Activated CD8-positive, alpha-beta memory T cell treated with anti-CD3 and anti-CD28 coated beads, Interleukin-2, amount 50 U/mL, for 48 hours (primary cell): ENCODE measurements at regions not wholly inside any gene's neighbourhood (a gene's known extent, or its start where the extent isn't known, plus 50 kb on each side); places are given as distances from the start of the nearest gene placed in this dataset.

ENCODE experiments used
- DNase-seq: peaks from one replicate; pipeline ENCODE4 v3.0.0-alpha.2; 2020

- DNase-seq, result no peak
These were observed 332.4 kb upstream of the ZNF507 start for GRCh38 chr19:32012886-32013631.

- DNase-seq, result no peak
These were observed 328.0 kb upstream of the ZNF507 start for GRCh38 chr19:32017176-32017953.

GRCh38 chr19:32018014-32018413 lies 327.4 kb upstream of the ZNF507 start:
- no peak for DNase-seq

DNA sequence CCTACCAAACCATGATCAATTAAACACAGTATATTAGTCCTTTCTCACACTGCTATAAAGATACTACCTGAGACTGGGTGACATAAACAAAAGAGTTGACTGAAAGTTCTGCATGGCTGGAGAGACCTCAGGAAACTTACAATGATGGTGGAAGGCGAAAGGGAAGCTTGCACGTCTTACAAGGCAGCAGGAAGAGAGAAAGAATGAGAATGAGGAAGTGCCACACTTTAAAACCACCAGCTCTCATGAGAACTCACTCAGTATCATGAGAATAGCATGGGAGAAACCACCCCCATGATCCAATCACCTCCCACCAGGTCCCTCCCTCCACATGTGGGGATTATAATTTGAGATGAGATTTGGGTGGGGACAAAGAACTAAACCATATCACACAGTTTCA lies 324.9 kb upstream of the ZNF507 start:
- DNase-seq, result no peak

GRCh38 chr19:32022044-32022640 lies 323.3 kb upstream of the ZNF507 start:
- no peak for DNase-seq

GRCh38 chr19:32022731-32023563 lies 322.5 kb upstream of the ZNF507 start:
- DNase-seq, result no peak

DNA sequence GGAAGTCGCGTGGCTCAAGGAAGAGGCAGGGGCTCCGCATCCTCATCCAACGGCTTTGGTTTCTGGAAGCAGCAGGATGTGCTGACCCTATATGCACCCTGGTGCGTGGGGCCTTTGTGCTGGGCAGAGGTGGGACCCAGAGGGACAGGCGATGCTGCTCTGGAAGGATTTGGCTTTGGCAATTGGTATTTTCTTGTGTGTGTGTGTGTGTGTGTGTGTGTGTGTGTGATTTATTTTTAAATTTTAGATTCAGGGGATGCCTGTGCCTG lies 321.9 kb upstream of the ZNF507 start:
- DNase-seq, result no peak

GRCh38 chr19:32029235-32029634 lies 316.2 kb upstream of the ZNF507 start:
- DNase-seq, result no peak

- no peak for DNase-seq
These were observed 312.8 kb upstream of the ZNF507 start for GRCh38 chr19:32032561-32032960.

- DNase-seq, result no peak
These were observed 309.8 kb upstream of the ZNF507 start for GRCh38 chr19:32035626-32036025.

- DNase-seq, result no peak
These were observed 307.1 kb upstream of the ZNF507 start for GRCh38 chr19:32038021-32038920.

- DNase-seq, result no peak
These were observed 306.4 kb upstream of the ZNF507 start for GRCh38 chr19:32038961-32039360.

DNA sequence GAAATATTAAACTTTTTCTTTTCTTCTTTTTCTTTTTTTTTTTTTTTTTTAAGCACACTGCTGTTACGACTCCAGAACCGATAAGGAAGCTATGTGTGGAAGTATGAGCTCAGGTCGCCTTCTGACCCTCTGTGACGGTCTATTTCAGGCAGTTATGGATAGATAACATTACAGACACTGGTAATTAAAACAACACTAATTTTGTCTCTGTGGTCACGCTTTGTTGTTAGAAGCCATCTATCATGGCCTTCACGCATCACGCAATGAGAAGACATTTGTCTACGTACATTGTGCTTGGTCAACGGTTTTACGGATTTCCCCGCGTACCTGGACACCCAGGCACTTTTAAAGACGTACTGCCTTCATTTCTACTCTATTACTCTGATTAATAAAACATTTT lies 306.0 kb upstream of the ZNF507 start:
- DNase-seq, result no peak

- DNase-seq, result no peak
These were observed 305.2 kb upstream of the ZNF507 start for GRCh38 chr19:32040236-32040635.

GRCh38 chr19:32041681-32042292 lies 303.6 kb upstream of the ZNF507 start:
- peak; percentile 64 for DNase-seq

GRCh38 chr19:32047788-32048187 lies 297.6 kb upstream of the ZNF507 start:
- DNase-seq, result no peak

GRCh38 chr19:32053376-32053775 lies 292.0 kb upstream of the ZNF507 start:
- no peak for DNase-seq

DNA sequence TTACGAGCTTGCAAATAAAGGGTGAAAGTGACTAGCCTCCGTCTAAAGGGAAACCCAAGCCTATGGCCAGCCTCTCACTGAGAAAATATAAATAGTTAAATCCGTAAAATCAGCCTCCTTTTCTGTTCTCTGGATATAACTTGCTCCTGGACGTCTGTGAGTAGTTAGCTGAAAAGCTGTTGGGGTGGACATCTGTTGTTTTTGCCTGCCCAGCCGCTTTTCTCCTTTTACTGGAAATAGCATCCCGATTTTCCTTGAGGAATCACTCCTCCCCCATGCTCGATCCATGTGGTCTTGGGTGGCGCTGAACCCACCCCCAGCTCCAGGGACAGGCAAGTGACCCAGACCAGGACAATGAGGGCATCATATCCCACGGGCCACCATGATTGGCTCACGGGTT lies 291.5 kb upstream of the ZNF507 start:
- no peak for DNase-seq

DNA sequence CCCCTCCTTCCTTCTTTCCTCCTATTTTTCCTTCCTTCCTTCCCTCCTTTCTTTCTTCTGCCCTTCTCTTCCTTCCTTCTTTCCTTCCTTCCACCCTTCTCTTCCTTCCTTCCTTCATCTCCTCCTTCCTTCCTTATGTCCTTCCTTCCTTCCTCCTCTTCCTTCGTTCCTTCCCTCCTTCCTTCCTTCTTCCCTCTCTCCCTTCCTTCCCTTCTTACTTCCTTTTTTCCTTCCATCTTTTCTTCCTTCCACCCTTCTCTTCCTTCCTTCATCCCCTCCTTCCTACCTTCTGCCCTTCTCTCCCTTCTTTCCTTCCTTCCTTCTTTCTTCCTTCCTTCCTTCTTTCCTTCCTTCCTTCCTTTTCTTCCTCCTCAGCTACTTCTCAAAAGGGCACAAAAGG lies 287.3 kb upstream of the ZNF507 start:
- no peak for DNase-seq

- no peak for DNase-seq
These were observed 284.1 kb upstream of the ZNF507 start for GRCh38 chr19:32061315-32061714.

GRCh38 chr19:32063601-32064000 lies 281.8 kb upstream of the ZNF507 start:
- no peak for DNase-seq

DNA sequence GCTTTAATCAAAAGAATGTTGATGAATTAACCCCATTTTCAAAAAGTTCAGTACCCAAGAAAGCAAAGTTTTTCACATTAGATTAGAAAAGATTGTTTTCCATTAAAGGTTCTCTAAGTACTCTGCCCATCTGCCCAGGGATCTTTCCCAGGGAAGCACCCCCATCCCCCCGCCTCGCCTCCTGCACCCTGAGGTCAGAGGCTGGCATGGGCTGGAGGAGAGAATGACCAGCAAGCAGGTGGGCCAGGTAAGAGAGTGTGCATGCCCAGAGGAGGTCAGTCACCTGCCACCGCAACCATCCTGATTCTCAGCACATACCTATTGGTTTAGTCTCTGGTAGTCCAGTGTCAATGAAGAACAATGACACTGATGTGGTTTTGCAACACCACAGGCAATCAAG lies 279.4 kb upstream of the ZNF507 start:
- no peak for DNase-seq
